ENCODE measurements at regions not wholly inside any gene's neighbourhood (a gene's known extent, or its start where the extent isn't known, plus 50 kb on each side); places are given as distances from the start of the nearest gene placed in this dataset.

DNA sequence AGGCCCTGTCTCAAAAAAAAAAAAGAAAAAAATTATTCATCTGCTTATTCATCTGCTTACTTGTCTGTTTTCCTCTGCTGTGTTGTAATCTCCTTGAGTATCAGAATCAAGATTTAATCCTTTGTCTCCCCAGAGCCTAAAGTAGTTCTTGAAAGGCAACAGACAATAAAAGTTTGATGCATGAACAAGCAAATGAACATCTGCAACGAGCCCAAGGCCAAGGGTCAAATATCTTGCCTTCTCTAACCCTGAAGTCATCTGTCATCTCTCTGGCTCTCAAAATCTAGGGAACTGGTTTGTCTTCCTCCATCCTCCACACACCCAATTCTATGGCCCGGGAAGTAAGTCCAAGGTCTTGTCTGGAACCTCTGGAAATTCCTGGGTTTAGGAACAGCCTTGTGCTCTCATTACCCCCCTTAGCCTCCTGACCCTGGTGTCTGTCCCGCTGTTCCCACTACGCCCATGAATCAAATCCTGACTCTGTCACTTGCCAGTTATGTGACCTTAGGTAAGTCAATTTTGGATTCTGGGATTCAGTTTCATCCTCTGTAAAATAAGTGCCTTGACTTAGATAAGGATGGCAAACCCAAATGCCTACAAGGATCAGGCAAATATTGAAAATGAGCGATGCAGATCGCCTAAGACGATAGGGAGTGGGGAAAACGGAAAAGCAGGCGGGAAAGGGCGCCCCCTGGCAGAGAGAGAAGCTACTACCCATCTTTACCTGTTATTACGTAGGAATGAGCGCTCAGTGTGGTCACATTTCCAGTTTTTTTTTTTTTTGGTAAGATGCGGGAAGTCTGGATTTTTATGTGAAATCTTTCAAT lies 102.7 kb upstream of the DHX15 start:
- TF ChIP-seq, protein P1, sequence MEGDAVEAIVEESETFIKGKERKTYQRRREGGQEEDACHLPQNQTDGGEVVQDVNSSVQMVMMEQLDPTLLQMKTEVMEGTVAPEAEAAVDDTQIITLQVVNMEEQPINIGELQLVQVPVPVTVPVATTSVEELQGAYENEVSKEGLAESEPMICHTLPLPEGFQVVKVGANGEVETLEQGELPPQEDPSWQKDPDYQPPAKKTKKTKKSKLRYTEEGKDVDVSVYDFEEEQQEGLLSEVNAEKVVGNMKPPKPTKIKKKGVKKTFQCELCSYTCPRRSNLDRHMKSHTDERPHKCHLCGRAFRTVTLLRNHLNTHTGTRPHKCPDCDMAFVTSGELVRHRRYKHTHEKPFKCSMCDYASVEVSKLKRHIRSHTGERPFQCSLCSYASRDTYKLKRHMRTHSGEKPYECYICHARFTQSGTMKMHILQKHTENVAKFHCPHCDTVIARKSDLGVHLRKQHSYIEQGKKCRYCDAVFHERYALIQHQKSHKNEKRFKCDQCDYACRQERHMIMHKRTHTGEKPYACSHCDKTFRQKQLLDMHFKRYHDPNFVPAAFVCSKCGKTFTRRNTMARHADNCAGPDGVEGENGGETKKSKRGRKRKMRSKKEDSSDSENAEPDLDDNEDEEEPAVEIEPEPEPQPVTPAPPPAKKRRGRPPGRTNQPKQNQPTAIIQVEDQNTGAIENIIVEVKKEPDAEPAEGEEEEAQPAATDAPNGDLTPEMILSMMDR (IDR thresholded peaks at IDR 0.05): peak in 1 of 4 experiments; percentile 12
- no peak for TF ChIP-seq POLR2A (IDR thresholded peaks at IDR 0.05)

Measured in uterus (tissue), 2 donors.